ENCODE measurements at regions not wholly inside any gene's neighbourhood (a gene's known extent, or its start where the extent isn't known, plus 50 kb on each side); places are given as distances from the start of the nearest gene placed in this dataset.
"Not testable (repeated sequence)": the region's sequence is repeated elsewhere in the genome, so short reads cannot be mapped to it uniquely, and the experiment has no call there.

DNA sequence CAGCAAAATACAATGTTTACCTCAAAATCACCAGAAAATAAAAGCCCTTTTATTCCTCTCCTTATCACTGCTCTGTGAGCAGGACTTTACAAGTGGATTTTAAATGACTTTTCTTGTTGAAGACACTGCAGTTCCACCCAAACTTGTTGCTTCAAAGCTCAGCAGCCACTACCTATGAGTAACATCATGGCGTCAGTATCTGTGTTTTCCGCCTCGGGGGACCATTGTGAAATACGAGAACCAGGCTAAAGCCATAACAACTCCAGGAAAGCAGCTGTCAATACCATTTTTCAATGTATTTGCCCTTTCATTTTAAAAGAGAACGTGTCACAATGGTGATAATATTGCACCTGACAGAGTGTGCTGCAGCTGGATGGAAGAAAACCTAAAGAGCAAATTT is 284.0 kb upstream of the RNF32 start:
- H3K4me3 ChIP-seq: no peak overlapping the region
- H3K9me3 ChIP-seq: no peaks in the 10 kb centered on the region
- no peak for ATAC-seq
- CTCF ChIA-PET: no interaction called here
- no peak for DNase-seq (ENCODE audit: low read depth in 1 of 2, low spot score in 1 of 2)
- FAIRE-seq: no peak
- 44% methylated on average over 5 of the region's 5 CpGs for WGBS (ENCODE audit: missing lambda C conversion rate)
- TF ChIP-seq HOXA7 (CRISPR knock-in tag; IDR thresholded peaks at IDR 0.05) (no peak), HEYL (CRISPR knock-in tag; IDR thresholded peaks at IDR 0.05) (no peak), ZNF302 (CRISPR knock-in tag; IDR thresholded peaks at IDR 0.05) (no peak), TFCP2L1 (CRISPR knock-in tag; IDR thresholded peaks at IDR 0.05) (no peak)
- TF ChIP-seq, protein P1, sequence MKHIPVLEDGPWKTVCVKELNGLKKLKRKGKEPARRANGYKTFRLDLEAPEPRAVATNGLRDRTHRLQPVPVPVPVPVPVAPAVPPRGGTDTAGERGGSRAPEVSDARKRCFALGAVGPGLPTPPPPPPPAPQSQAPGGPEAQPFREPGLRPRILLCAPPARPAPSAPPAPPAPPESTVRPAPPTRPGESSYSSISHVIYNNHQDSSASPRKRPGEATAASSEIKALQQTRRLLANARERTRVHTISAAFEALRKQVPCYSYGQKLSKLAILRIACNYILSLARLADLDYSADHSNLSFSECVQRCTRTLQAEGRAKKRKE (CRISPR knock-in tag; IDR thresholded peaks at IDR 0.05; ENCODE audit: low read depth): no peak
- POLR2A ChIA-PET: no interaction called here
- H3K4me2 ChIP-seq: no peak overlapping the region
- H3K4me1 ChIP-seq: no peaks in the 10 kb centered on the region
- no peak overlapping the region for H3K27ac ChIP-seq

DNA sequence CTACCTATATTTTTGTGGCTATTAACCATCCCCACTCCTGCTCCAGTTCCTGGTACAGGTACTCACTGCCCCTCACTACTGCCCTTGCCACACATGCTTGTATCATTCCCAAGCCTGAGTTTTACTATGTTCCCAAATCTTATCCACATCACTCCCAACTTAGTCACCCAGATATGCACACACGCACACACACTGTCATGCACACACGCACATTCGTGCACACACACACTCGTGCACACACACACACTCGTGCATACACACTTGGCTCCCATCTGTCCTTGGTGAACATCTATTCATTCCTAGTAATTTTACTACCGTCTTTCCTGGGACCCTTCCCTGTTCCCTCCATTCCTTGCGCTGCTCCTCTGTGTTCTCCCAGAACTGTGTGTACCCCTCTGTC is 287.2 kb upstream of the RNF32 start:
- TF ChIP-seq SREBF2 (IDR thresholded peaks at IDR 0.05) (no peak), RNF2 (IDR thresholded peaks at IDR 0.05; ENCODE audit: borderline replicate concordance, low read depth) (no peak), ZC3H11A (IDR thresholded peaks at IDR 0.05) (no peak), HDAC2 (IDR thresholded peaks at IDR 0.05) (no peak), EP300 (IDR thresholded peaks at IDR 0.05) (no peak)
- TF ChIP-seq, protein P2, sequence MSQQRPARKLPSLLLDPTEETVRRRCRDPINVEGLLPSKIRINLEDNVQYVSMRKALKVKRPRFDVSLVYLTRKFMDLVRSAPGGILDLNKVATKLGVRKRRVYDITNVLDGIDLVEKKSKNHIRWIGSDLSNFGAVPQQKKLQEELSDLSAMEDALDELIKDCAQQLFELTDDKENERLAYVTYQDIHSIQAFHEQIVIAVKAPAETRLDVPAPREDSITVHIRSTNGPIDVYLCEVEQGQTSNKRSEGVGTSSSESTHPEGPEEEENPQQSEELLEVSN (IDR thresholded peaks at IDR 0.05; ENCODE audit: borderline replicate concordance, low read depth): no peak
- TF ChIP-seq, protein P3, sequence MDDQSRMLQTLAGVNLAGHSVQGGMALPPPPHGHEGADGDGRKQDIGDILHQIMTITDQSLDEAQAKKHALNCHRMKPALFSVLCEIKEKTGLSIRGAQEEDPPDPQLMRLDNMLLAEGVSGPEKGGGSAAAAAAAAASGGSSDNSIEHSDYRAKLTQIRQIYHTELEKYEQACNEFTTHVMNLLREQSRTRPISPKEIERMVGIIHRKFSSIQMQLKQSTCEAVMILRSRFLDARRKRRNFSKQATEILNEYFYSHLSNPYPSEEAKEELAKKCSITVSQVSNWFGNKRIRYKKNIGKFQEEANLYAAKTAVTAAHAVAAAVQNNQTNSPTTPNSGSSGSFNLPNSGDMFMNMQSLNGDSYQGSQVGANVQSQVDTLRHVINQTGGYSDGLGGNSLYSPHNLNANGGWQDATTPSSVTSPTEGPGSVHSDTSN (IDR thresholded peaks at IDR 0.05): no peak
- TF ChIP-seq, protein P4, sequence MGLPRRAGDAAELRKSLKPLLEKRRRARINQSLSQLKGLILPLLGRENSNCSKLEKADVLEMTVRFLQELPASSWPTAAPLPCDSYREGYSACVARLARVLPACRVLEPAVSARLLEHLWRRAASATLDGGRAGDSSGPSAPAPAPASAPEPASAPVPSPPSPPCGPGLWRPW (IDR thresholded peaks at IDR 0.05): no peak
- POLR2A ChIA-PET: no interaction called here
- ATAC-seq: no peak
- Histone ChIP-seq H3K27ac (no peak overlapping the region), H3K4me3 (no peak overlapping the region), H3K9me3 (no peaks in the 10 kb centered on the region), H3K4me1 (no peaks in the 10 kb centered on the region), H3K4me2 (no peak overlapping the region)
- CTCF ChIA-PET: no interaction called here
- no peak for FAIRE-seq
- WGBS (ENCODE audit: missing lambda C conversion rate): 40% methylated on average over 7 of the region's 7 CpGs
- DNase-seq (ENCODE audit: low read depth in 1 of 2, low spot score in 1 of 2): no peak

DNA sequence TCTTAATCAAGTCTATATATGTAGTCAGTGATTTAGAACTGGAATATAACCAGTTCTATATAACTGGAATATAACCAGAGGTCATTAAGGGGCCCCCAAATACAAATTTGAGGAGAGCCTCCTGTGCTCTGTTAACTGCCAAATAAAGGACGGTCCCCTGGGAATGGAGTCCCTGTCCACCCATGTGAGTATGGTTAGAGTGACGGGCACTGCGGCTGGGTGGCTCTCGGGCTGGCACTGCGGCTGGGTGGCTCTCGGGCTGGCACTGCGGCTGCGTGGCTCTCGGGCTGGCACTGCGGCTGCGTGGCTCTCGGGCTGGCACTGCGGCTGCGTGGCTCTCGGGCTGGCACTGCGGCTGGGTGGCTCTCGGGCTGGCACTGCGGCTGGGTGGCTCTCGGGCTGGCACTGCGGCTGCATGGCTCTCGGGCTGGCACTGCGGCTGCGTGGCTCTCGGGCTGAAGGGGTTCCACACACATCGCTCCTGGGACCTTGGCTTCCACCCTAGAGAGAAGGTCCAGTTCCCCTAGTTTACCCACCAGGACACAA is 292.8 kb upstream of the RNF32 start:
- FAIRE-seq; H3K27ac ChIP-seq; DNase-seq (ENCODE audit: low read depth in 1 of 2, low spot score in 1 of 2); H3K4me1 ChIP-seq; CTCF ChIA-PET; H3K4me3 ChIP-seq; ATAC-seq; POLR2A ChIA-PET; H3K4me2 ChIP-seq; H3K9me3 ChIP-seq: not testable (repeated sequence)
- 58% methylated on average over 19 of the region's 25 CpGs for WGBS (ENCODE audit: missing lambda C conversion rate)

DNA sequence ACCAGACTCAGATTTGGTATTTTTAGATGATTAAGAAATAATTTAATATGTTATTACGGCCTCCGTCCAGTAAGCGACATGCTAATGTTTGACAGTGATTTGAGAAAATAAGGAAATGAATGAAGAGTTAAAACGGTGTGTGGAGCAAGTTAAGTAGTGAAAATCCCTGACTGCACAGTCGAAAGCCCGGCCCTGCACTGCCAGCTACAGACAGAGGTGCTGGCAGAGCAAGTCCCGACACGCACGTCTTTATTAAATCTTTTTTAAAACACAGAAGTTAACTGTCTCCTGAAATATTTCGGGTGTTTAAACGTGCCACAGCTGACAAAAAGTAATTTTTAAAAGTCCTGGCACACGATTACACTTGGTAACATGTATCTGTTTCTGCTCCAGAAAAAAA is 293.4 kb upstream of the RNF32 start:
- whole genome bisulfite sequencing (ENCODE audit: missing lambda C conversion rate): 41% methylated on average over 12 of the region's 12 CpGs
- Histone ChIP-seq H3K9me3 (no peaks in the 10 kb centered on the region), H3K27ac (no peak overlapping the region), H3K4me1 (no peaks in the 10 kb centered on the region), H3K4me3 (no peak overlapping the region), H3K4me2 (no peak overlapping the region)
- ATAC-seq (no peak), DNase-seq (ENCODE audit: low read depth in 1 of 2, low spot score in 1 of 2) (no peak), FAIRE-seq (no peak)
- POLR2A ChIA-PET: no interaction called here
- CTCF ChIA-PET: no interaction called here
- TF ChIP-seq CBX8 (IDR thresholded peaks at IDR 0.05) (no peak), ZSCAN20 (CRISPR knock-in tag; IDR thresholded peaks at IDR 0.05) (no peak), FOSB (CRISPR knock-in tag; IDR thresholded peaks at IDR 0.05) (no peak), POLR2A (IDR thresholded peaks at IDR 0.05; ENCODE audit: low read length) (no peak), RARB (CRISPR knock-in tag; IDR thresholded peaks at IDR 0.05) (no peak), KDM1A (IDR thresholded peaks at IDR 0.05; ENCODE audit: low read depth) (no peak), EHMT2 (IDR thresholded peaks at IDR 0.05; ENCODE audit: low read depth) (no peak), JUN (IDR thresholded peaks at IDR 0.05) (no peak), MAZ (IDR thresholded peaks at IDR 0.05; ENCODE audit: borderline replicate concordance, low read depth, low read length) (no peak), EP300 (IDR thresholded peaks at IDR 0.05) (no peak), RFX5 (IDR thresholded peaks at IDR 0.05) (no peak), RCOR1 (IDR thresholded peaks at IDR 0.05; ENCODE audit: low read depth, low read length) (no peak), MYC (IDR thresholded peaks at IDR 0.05; ENCODE audit: borderline replicate concordance, low read length) (no peak), HDAC2 (IDR thresholded peaks at IDR 0.05) (no peak)
- TF ChIP-seq, protein P5, sequence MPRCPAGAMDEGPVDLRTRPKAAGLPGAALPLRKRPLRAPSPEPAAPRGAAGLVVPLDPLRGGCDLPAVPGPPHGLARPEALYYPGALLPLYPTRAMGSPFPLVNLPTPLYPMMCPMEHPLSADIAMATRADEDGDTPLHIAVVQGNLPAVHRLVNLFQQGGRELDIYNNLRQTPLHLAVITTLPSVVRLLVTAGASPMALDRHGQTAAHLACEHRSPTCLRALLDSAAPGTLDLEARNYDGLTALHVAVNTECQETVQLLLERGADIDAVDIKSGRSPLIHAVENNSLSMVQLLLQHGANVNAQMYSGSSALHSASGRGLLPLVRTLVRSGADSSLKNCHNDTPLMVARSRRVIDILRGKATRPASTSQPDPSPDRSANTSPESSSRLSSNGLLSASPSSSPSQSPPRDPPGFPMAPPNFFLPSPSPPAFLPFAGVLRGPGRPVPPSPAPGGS (IDR thresholded peaks at IDR 0.05): no peak
- TF ChIP-seq, protein P6, sequence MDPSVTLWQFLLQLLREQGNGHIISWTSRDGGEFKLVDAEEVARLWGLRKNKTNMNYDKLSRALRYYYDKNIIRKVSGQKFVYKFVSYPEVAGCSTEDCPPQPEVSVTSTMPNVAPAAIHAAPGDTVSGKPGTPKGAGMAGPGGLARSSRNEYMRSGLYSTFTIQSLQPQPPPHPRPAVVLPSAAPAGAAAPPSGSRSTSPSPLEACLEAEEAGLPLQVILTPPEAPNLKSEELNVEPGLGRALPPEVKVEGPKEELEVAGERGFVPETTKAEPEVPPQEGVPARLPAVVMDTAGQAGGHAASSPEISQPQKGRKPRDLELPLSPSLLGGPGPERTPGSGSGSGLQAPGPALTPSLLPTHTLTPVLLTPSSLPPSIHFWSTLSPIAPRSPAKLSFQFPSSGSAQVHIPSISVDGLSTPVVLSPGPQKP (IDR thresholded peaks at IDR 0.05; ENCODE audit: low read depth, low read length): no peak
- TF ChIP-seq, protein P7, sequence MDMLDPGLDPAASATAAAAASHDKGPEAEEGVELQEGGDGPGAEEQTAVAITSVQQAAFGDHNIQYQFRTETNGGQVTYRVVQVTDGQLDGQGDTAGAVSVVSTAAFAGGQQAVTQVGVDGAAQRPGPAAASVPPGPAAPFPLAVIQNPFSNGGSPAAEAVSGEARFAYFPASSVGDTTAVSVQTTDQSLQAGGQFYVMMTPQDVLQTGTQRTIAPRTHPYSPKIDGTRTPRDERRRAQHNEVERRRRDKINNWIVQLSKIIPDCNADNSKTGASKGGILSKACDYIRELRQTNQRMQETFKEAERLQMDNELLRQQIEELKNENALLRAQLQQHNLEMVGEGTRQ (IDR thresholded peaks at IDR 0.05): no peak
